ENCODE measurements at regions not wholly inside any gene's neighbourhood (a gene's known extent, or its start where the extent isn't known, plus 50 kb on each side); places are given as distances from the start of the nearest gene placed in this dataset.

DNA sequence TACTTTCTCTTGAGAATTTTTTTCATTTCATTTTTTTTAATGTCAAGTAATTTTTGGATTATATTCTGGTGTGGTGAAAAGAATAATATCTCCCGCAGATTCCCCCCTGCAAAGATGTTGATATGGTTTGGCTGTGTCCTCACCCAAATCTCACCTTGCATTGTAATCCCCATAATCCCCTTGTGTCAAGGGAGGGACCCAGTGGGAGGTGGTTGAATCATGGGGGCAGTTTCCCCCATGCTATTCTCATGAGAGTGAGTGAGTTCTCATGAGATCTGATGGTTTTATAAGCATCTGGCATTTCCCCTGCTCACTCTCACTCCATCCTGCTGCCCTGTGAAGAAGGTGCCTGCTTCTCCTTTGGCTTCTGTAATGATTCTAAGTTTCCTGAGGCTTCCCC, 58.7 kb upstream of the PMEPA1 start:
- no peak for DNase-seq (ENCODE audit: low spot score)

DNA sequence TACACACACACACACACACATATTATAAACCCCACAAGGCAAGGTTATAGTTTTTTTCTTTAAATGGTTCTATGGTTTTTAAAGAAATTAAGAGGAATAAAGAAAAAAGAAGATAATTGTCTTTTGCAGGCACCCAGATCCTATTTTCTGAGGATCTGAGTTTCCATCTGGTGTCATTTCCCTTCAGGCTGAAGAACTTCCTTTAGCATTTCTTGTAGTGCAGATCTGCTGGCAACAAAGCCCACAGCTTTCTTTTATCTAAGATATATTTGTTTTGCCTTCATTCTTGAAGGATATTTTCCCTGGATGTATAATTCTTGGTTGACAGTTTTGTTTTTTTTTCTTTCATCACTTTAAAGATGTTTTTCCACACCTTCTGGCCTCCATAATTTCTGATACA, 57.6 kb upstream of the PMEPA1 start:
- no peak for DNase-seq (ENCODE audit: low spot score)

DNA sequence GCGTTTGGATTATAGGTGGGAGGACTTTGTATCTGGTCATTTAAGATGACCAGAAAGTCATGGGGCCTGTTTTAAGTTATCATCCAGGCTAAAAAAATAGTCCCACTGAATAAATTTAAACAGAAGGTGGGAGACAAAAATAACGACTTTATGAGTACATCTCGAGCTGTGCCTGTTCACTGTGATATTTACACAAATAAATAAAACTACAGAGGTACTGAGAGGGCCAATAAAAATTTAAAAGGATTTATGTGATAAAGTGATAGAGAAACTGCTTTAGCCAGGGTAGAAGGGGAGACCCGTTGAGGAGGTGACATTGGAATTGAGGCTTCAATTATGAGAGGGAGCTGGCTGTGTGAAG, 53.4 kb upstream of the PMEPA1 start:
- no peak for DNase-seq (ENCODE audit: low spot score)

DNA sequence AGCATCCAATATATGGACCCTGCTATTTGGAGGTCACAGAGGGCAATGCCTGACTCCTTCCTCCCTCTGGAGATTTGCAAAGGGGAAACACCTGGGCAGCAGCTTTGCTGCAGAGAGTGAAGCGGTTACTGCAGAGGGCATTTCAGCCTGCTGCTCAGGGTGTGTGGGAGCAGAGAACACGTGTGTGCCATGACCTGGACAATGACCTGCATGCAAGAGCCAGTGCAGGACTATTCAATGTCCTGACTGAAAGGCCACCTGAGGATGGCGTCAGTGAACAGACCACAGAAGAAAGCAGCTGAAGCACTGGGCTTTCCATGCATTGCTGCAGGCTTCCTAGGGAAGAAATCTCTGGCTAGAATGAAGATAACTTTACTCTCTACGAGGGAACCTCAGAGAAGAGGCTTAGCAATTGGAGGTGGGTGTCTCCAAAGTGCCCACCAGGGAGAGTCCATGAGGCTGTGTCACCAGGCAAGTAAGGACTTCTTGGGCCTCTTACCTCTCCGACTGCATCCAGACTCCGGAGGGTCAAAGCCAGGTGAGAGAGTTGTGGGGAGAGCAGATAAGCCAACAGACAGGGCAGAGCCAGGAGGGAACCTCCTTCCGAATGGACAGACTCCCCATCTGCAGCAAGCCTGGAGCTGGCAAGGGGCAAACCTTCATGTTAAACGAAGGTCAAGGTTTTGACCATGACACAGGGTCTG, 52.9 kb upstream of the PMEPA1 start:
- DNase-seq (ENCODE audit: low spot score), result no peak

DNA sequence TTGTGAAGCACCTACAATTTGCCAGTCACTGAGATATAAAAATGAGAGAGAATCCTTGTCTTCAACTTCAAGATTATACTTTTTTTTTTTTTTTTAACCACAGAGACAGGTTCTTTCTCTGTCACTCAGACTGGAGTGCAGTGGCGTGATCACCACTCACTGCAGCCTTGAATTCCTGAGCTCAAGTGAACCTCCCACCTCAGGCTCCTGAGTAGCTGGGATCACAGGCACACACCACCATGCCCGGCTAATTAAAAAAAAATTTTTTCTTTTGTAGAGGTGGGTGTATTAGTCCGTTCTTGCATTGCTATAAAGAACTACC, 51.6 kb upstream of the PMEPA1 start:
- DNase-seq (ENCODE audit: low spot score), result no peak

DNA sequence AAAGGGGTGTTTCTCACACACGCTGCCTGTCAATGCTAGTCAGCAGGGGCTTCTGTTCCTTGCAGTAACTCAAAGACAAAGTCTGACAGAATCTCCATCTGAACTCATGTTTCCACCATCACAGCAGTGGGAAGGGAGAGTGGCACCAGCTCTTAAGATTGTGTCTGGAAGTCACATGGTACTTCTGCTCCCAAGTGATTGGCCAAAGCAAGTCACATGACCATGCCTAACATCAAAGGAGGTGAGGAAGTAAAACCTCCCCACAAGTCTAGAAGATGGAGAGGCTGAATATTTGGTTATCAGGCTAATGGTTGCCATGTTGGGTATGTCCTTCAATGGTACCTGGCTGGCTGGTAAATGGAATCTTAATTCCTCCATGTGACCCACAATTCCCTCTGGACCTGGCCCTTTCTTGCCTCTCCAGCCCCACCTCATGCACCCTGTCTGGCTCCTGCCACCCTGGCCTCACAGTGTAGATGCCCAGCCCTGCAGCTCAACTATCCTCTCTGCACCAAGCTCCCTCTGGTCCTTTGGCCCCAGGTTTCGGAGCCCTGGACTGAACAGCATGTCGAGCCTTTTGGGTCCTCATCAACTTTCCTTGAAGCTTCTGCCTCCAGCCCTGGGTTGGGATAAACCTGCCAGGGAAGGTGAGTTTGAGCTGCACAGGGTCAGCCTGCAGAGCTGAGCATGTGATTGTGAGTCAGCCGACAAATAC, 51.0 kb upstream of the PMEPA1 start:
- no peak for DNase-seq (ENCODE audit: low spot score)

DNA sequence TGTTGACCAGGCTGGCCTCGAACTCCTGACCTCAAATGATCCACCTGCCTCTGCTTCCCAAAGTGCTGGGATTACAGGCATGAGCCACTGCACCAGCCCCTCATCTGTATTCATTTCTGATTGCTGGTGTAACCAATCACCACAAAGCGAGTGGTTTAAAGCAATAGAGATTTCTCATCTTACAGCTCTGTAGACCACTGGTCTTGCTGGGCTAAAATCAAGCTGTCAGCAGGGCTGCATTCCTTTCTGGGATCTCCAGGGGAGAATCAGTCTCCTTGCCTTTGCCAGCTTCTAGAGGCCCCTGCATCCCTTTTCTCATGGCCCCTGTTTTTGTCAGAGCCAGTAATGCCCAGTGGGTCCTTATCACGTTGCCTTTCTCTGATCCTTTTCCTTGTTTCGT, 49.9 kb upstream of the PMEPA1 start:
- DNase-seq (ENCODE audit: low spot score), result no peak
